ENCODE measurements at regions not wholly inside any gene's neighbourhood (a gene's known extent, or its start where the extent isn't known, plus 50 kb on each side); places are given as distances from the start of the nearest gene placed in this dataset.

DNA sequence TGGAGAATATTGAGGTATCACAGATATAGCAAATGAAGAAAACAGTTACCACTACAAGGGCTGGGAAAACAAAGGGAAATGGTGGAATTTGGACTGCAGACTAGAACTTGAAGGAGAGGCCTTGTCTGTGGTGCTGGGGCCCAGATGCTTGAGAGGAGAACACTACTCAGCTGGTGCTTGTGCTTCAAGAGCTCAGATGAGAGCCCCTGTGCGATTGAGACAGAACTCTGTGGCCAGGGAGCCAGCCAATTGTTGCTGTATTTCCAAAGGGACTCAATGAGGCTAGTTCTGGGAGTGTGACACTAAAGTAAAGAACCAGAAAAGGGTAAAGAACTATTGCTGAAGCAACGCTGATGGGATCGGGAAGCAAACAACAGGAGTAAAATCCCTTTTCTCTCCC is 406.5 kb upstream of the SEMA3D start:
- no peaks in the 10 kb centered on the region for H3K36me3 ChIP-seq
- H3K4me1 ChIP-seq = no peaks in the 10 kb centered on the region
- DNase-seq (peak in 1 of 2 donors; percentile 78), ATAC-seq (ENCODE audit: low FRiP score in 2 of 2) (peak in 1 of 2 donors; percentile 67)
- no peaks in the 10 kb centered on the region for H3K27me3 ChIP-seq
- TF ChIP-seq, protein P1, sequence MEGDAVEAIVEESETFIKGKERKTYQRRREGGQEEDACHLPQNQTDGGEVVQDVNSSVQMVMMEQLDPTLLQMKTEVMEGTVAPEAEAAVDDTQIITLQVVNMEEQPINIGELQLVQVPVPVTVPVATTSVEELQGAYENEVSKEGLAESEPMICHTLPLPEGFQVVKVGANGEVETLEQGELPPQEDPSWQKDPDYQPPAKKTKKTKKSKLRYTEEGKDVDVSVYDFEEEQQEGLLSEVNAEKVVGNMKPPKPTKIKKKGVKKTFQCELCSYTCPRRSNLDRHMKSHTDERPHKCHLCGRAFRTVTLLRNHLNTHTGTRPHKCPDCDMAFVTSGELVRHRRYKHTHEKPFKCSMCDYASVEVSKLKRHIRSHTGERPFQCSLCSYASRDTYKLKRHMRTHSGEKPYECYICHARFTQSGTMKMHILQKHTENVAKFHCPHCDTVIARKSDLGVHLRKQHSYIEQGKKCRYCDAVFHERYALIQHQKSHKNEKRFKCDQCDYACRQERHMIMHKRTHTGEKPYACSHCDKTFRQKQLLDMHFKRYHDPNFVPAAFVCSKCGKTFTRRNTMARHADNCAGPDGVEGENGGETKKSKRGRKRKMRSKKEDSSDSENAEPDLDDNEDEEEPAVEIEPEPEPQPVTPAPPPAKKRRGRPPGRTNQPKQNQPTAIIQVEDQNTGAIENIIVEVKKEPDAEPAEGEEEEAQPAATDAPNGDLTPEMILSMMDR (IDR thresholded peaks at IDR 0.05) = no peak
- no peak for TF ChIP-seq POLR2AphosphoS5 (IDR thresholded peaks at IDR 0.05)
- no peak for TF ChIP-seq EP300 (IDR thresholded peaks at IDR 0.05)
- TF ChIP-seq POLR2A (IDR thresholded peaks at IDR 0.05) = no peak
- 46 to 69% methylated on average over 3 of the region's 3 CpGs for WGBS, 2 donors
- no peak overlapping the region for H3K27ac ChIP-seq
- no peak overlapping the region for H3K4me3 ChIP-seq
- no peaks in the 10 kb centered on the region for H3K9me3 ChIP-seq

DNA sequence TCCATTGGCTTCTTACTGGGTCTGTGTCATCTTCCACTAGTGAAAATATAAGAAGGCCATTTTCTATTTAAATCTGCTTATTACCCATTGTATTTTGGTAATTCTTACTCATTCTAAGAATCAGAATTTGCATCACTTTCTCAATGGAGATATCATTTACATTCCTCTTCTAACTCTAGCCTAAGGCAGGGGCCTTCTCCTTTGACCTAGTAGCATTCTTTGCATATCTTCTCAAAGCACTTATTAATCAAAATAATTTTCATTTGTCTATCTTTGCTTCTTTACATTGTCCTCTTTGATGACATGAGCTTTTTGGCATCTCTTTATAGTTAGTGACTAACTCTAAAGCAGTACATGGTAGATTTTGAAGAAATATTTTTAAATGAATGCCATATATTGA is 400.9 kb upstream of the SEMA3D start:
- no peaks in the 10 kb centered on the region for H3K9me3 ChIP-seq
- ATAC-seq (ENCODE audit: low FRiP score in 2 of 2) = no peak

DNA sequence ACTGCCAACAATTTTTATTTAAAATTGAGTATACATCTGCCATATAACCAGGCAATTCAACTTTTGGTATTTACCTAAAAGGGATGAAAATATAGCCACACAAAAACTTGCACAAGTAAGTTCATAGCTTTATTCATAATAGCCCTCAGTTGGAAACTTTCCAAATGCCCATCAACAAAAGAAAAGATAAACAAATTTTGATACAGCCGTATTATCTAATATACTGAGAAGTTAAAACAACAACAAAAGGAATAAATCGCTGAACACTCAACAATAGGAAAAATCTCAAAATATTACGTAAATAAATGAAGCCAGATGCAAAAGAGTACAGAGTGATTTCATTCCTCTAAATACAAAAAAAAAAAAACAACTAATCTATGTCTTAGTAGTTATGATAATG is 399.2 kb upstream of the SEMA3D start:
- DNase-seq (no peak), ATAC-seq (ENCODE audit: low FRiP score in 2 of 2) (no peak)
- H3K36me3 ChIP-seq = no peaks in the 10 kb centered on the region
- no peaks in the 10 kb centered on the region for H3K9me3 ChIP-seq
- H3K27me3 ChIP-seq = no peaks in the 10 kb centered on the region
- 37 to 64% methylated on average over 3 of the region's 3 CpGs for WGBS, 2 donors
- no peak overlapping the region for H3K27ac ChIP-seq
- no peak overlapping the region for H3K4me3 ChIP-seq
- TF ChIP-seq POLR2A (IDR thresholded peaks at IDR 0.05) = no peak
- TF ChIP-seq, protein P1 (IDR thresholded peaks at IDR 0.05) = no peak
- TF ChIP-seq EP300 (IDR thresholded peaks at IDR 0.05) = no peak
- TF ChIP-seq POLR2AphosphoS5 (IDR thresholded peaks at IDR 0.05) = no peak
- H3K4me1 ChIP-seq = no peaks in the 10 kb centered on the region

More for the DNA sequence above, 400.9 kb upstream of the SEMA3D start:
- DNase-seq = no peak
- Histone ChIP-seq H3K27me3 (no peaks in the 10 kb centered on the region), H3K4me1 (no peaks in the 10 kb centered on the region), H3K36me3 (no peaks in the 10 kb centered on the region), H3K4me3 (no peak overlapping the region), H3K27ac (no peak overlapping the region)
- TF ChIP-seq EP300 (IDR thresholded peaks at IDR 0.05) (no peak), POLR2A (IDR thresholded peaks at IDR 0.05) (no peak), POLR2AphosphoS5 (IDR thresholded peaks at IDR 0.05) (no peak)
- TF ChIP-seq, protein P1 (IDR thresholded peaks at IDR 0.05) = no peak

DNA sequence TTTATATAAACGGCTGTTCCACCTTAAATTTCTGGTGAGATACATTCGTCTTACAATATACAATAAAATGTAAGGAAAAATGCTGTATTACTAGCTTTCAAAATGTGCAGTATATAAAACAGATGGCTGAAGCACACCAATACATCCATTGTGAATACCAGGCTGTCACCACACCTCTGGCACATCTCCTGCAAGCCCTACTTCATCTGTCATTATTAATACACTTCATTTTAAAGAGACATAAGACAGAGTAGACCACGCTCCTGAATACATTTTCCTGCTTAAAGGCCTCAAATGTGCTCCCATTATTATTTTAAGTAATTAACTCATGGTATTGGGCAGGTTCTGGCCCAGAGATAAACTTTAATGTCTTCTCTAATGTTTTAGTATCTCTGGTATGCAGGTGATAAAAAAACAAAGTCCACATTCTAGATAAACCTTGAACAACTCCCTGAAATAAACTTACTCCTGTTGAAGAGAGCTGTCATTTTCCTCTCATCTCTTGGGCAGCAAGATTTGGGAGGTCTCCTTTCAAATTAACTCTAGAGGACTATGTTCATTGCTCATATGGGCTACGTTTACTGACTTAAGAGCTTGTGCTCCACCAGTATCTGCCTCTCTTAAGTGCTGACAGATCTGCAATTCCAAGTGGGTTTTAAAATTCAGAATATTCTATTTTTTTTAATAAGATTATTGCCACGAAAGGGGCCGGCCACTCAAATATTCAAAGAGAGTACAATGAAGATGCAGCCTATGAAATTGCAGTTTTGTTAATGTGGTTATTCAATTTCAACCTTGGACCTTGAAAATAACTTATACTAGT is 396.5 kb upstream of the SEMA3D start:
- WGBS, 2 donors = 80 to 89% methylated on average over 6 of the region's 6 CpGs
- DNase-seq (no peak), ATAC-seq (ENCODE audit: low FRiP score in 2 of 2) (no peak)
- Histone ChIP-seq H3K4me3 (no peak overlapping the region), H3K36me3 (no peaks in the 10 kb centered on the region), H3K27me3 (no peaks in the 10 kb centered on the region), H3K27ac (no peak overlapping the region), H3K4me1 (no peaks in the 10 kb centered on the region), H3K9me3 (no peaks in the 10 kb centered on the region)
- TF ChIP-seq POLR2AphosphoS5 (IDR thresholded peaks at IDR 0.05) = no peak
- TF ChIP-seq POLR2A (IDR thresholded peaks at IDR 0.05) = no peak
- TF ChIP-seq, protein P1 (IDR thresholded peaks at IDR 0.05) = no peak
- TF ChIP-seq EP300 (IDR thresholded peaks at IDR 0.05) = no peak

DNA sequence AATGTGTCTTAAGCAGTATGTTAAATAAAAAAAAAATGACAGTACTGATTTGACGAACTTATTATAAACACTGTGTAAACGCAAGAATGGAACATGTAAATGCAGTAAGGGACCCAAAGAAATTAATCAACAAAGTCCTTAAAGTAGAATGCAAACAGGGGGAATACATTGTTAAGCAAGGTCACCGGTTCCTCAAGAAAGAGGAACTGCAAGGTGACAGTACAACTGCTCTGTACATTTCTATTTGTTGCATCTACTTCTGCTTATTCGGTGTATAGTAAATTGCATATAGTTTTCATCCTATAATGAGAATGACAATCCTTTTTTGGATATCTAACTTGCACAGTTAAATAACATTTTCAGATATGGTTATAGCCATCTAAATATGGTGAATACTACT is 387.0 kb upstream of the SEMA3D start:
- Histone ChIP-seq H3K27ac (no peak overlapping the region), H3K27me3 (no peaks in the 10 kb centered on the region), H3K36me3 (no peaks in the 10 kb centered on the region), H3K4me1 (no peaks in the 10 kb centered on the region), H3K4me3 (no peak overlapping the region), H3K9me3 (no peaks in the 10 kb centered on the region)
- WGBS, 2 donors = 62 to 69% methylated on average over 4 of the region's 4 CpGs
- no peak for DNase-seq
- no peak for ATAC-seq (ENCODE audit: low FRiP score in 2 of 2)
- TF ChIP-seq POLR2AphosphoS5 (IDR thresholded peaks at IDR 0.05) (no peak), POLR2A (IDR thresholded peaks at IDR 0.05) (no peak)
- TF ChIP-seq, protein P1 (IDR thresholded peaks at IDR 0.05) = no peak
